ENCODE measurements at regions not wholly inside any gene's neighbourhood (a gene's known extent, or its start where the extent isn't known, plus 50 kb on each side); places are given as distances from the start of the nearest gene placed in this dataset.

DNA sequence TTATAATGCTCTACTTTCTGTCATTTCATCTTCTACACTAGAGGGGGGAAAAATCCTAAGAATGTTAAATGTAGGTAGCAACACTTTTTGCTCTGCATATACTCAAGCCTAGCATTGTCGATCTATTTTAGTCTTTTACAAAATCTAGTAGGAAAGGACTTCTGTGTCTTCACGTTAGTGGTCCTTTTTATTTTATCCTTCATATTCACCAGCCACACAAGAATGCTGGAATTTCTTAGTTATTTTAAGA lies 253.0 kb upstream of the FLRT2 start:
- ChIA-PET CTCF (no interaction called here), POLR2A (no interaction called here)
- H3K27me3 ChIP-seq (ENCODE audit: control insufficient read depth, insufficient read depth, low read length): no peaks in the 10 kb centered on the region
- BruUV-seq (replicated peaks): no TSS peak
- DNase-seq (ENCODE audit: low read depth, low spot score) (no peak), ATAC-seq (no peak)
- TF ChIP-seq CTCF (IDR thresholded peaks at IDR 0.05) (no peak), SIN3A (IDR thresholded peaks at IDR 0.05; ENCODE audit: borderline replicate concordance, insufficient read depth, low read depth, low read length) (no peak), TCF7L2 (IDR thresholded peaks at IDR 0.05; ENCODE audit: low read depth, low read length) (no peak), POLR2AphosphoS5 (IDR thresholded peaks at IDR 0.05; ENCODE audit: low read depth, low read length) (no peak)
- TF ChIP-seq, protein P1, sequence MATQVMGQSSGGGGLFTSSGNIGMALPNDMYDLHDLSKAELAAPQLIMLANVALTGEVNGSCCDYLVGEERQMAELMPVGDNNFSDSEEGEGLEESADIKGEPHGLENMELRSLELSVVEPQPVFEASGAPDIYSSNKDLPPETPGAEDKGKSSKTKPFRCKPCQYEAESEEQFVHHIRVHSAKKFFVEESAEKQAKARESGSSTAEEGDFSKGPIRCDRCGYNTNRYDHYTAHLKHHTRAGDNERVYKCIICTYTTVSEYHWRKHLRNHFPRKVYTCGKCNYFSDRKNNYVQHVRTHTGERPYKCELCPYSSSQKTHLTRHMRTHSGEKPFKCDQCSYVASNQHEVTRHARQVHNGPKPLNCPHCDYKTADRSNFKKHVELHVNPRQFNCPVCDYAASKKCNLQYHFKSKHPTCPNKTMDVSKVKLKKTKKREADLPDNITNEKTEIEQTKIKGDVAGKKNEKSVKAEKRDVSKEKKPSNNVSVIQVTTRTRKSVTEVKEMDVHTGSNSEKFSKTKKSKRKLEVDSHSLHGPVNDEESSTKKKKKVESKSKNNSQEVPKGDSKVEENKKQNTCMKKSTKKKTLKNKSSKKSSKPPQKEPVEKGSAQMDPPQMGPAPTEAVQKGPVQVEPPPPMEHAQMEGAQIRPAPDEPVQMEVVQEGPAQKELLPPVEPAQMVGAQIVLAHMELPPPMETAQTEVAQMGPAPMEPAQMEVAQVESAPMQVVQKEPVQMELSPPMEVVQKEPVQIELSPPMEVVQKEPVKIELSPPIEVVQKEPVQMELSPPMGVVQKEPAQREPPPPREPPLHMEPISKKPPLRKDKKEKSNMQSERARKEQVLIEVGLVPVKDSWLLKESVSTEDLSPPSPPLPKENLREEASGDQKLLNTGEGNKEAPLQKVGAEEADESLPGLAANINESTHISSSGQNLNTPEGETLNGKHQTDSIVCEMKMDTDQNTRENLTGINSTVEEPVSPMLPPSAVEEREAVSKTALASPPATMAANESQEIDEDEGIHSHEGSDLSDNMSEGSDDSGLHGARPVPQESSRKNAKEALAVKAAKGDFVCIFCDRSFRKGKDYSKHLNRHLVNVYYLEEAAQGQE (IDR thresholded peaks at IDR 0.05; ENCODE audit: insufficient read depth in 1 of 2, low read depth in 2 of 2, low read length in 1 of 2): no peak
- H3K36me3 ChIP-seq (ENCODE audit: control insufficient read depth, insufficient read depth, low read length): no peaks in the 10 kb centered on the region; the same call in 1 of the 2 replicates
- H3K27ac ChIP-seq (ENCODE audit: low read length): no peak overlapping the region
- H3K9me3 ChIP-seq (ENCODE audit: control insufficient read depth, insufficient read depth, low read depth, low read length): no peaks in the 10 kb centered on the region
- intact Hi-C loops (cut with micrococcal nuclease; ENCODE audit: unreplicated experiment) (no loop called here), in situ Hi-C loops (cut with HindIII; ENCODE audit: low pct_unique_long_range_greater_than_20kb, low sequenced_read_pairs) (no loop called here)
- no peaks in the 10 kb centered on the region for H3K4me1 ChIP-seq (ENCODE audit: control insufficient read depth, insufficient read depth, low read length)
- no peak overlapping the region for H3K4me3 ChIP-seq (ENCODE audit: low read depth in 2 of 2, low read length in 2 of 2)

DNA sequence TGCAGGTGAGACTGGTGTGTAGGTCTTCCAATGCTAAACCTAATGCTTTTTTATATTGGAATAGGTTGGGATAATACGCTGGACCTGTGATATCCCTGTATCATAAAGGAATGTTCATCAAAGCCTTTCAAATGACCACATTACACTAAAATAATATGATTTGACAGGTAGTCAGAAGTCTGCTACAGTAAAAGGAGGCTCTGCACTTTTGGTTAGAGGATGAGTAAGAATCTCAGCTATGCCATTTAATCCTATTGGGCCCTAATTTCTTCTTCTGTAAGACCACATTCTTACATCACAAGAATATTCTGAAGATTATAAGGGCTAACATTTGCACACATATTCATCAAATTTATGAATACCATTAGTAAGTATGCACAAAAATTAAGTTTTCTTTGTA lies 250.5 kb upstream of the FLRT2 start:
- POLR2A ChIA-PET: no interaction called here
- Histone ChIP-seq H3K27ac (ENCODE audit: low read length) (no peak overlapping the region), H3K4me1 (ENCODE audit: control insufficient read depth, insufficient read depth, low read length) (no peaks in the 10 kb centered on the region), H3K27me3 (ENCODE audit: control insufficient read depth, insufficient read depth, low read length) (no peaks in the 10 kb centered on the region), H3K36me3 (ENCODE audit: control insufficient read depth, insufficient read depth, low read length) (no peaks in the 10 kb centered on the region; the same call in 1 of the 2 replicates), H3K4me3 (ENCODE audit: low read depth in 2 of 2, low read length in 2 of 2) (no peak overlapping the region), H3K9me3 (ENCODE audit: control insufficient read depth, insufficient read depth, low read depth, low read length) (no peaks in the 10 kb centered on the region)
- BruUV-seq (replicated peaks): no TSS peak
- CTCF ChIA-PET: no interaction called here
- TF ChIP-seq TCF7L2 (IDR thresholded peaks at IDR 0.05; ENCODE audit: low read depth, low read length) (no peak), SIN3A (IDR thresholded peaks at IDR 0.05; ENCODE audit: borderline replicate concordance, insufficient read depth, low read depth, low read length) (no peak), POLR2AphosphoS5 (IDR thresholded peaks at IDR 0.05; ENCODE audit: low read depth, low read length) (no peak), CTCF (IDR thresholded peaks at IDR 0.05) (no peak)
- TF ChIP-seq, protein P1 (IDR thresholded peaks at IDR 0.05; ENCODE audit: insufficient read depth in 1 of 2, low read depth in 2 of 2, low read length in 1 of 2): no peak
- ATAC-seq: no peak
- DNase-seq (ENCODE audit: low read depth, low spot score): no peak
- intact Hi-C loops (cut with micrococcal nuclease; ENCODE audit: unreplicated experiment) (no loop called here), in situ Hi-C loops (cut with HindIII; ENCODE audit: low pct_unique_long_range_greater_than_20kb, low sequenced_read_pairs) (no loop called here)
